DOHH2 (cell line): ENCODE measurements at regions not wholly inside any gene's neighbourhood (a gene's known extent, or its start where the extent isn't known, plus 50 kb on each side); places are given as distances from the start of the nearest gene placed in this dataset.

Source experiments
- H3F3A ChIP-seq: fragments of 200-600 bp; sonication (generic), shearing (Covaris generic); 2 replicates; pipeline ENCODE4 v1.6.0; 2016; ENCODE audit warnings: antibody characterized with exemption, mild to moderate bottlenecking; ENCODE audit not compliant: control insufficient read depth, insufficient read depth
- H3K27ac ChIP-seq: fragments of 200-600 bp; sonication (generic); 2 replicates; pipeline ENCODE4 v1.5.1; 2014; ENCODE audit warnings: low read depth, mild to moderate bottlenecking, low read length, moderate library complexity
- H3K27me3 ChIP-seq: fragments of 200-600 bp; sonication (generic); 2 replicates; pipeline ENCODE4 v1.6.1; 2014; ENCODE audit warnings: mild to moderate bottlenecking, low read length, mixed read lengths; ENCODE audit not compliant: control insufficient read depth
- H3K36me3 ChIP-seq: fragments of 200-600 bp; sonication (generic); 2 replicates; pipeline ENCODE4 v1.6.1; 2014; ENCODE audit warnings: mild to moderate bottlenecking, low read length, moderate library complexity, mixed read lengths; ENCODE audit not compliant: control insufficient read depth
- H3K4me1 ChIP-seq: fragments of 200-600 bp; sonication (generic); 2 replicates; pipeline ENCODE4 v1.6.1; 2014; ENCODE audit warnings: mild to moderate bottlenecking, low read length, mixed read lengths; ENCODE audit not compliant: control insufficient read depth
- H3K4me2 ChIP-seq: fragments of 200-600 bp; sonication (generic); 2 replicates; pipeline ENCODE4 v1.6.0; 2014; ENCODE audit warnings: mild to moderate bottlenecking, low read length, moderate library complexity
- H3K4me3 ChIP-seq: fragments of 200-600 bp; sonication (generic); 2 replicates; pipeline ENCODE4 v1.5.1; 2014; ENCODE audit warnings: mild to moderate bottlenecking, low read length, mixed read lengths
- H3K79me2 ChIP-seq: fragments of 200-600 bp; sonication (generic); 2 replicates; pipeline ENCODE4 v1.6.1; 2014; ENCODE audit warnings: mild to moderate bottlenecking, low read length, mixed read lengths; ENCODE audit not compliant: control insufficient read depth
- H3K9me2 ChIP-seq: fragments of 200-600 bp; sonication (generic); replicated peaks from 2 replicates; pipeline ENCODE4 v1.6.1; 2014; ENCODE audit warnings: mild to moderate bottlenecking, low read length, mixed read lengths; ENCODE audit not compliant: control insufficient read depth
- H3K9me3 ChIP-seq: fragments of 200-600 bp; sonication (generic); 2 replicates; pipeline ENCODE4 v1.6.1; 2014; ENCODE audit warnings: antibody characterized with exemption, low read length, mixed read lengths; ENCODE audit not compliant: control insufficient read depth, insufficient read depth
- H4K20me1 ChIP-seq: fragments of 200-600 bp; sonication (generic); 2 replicates; pipeline ENCODE4 v1.6.0; 2014; ENCODE audit warnings: low read depth, mild to moderate bottlenecking, antibody characterized with exemption, low read length, moderate library complexity; ENCODE audit not compliant: control insufficient read depth, insufficient read depth
- CTCF ChIP-seq: fragments of 200-600 bp; sonication (generic); IDR thresholded peaks from one replicate; pipeline ENCODE4 v1.5.1; 2014; ENCODE audit warnings: antibody characterized with exemption, mild to moderate bottlenecking, low read depth, low read length; ENCODE audit not compliant: poor library complexity, severe bottlenecking
- EZH2phosphoT487 ChIP-seq: fragments of 200-600 bp; sonication (generic); IDR thresholded peaks from 2 replicates; pipeline ENCODE4 v1.6.1; 2017; ENCODE audit warnings: borderline replicate concordance, mild to moderate bottlenecking, antibody characterized with exemption, low read length, moderate library complexity, mixed read lengths

DNA sequence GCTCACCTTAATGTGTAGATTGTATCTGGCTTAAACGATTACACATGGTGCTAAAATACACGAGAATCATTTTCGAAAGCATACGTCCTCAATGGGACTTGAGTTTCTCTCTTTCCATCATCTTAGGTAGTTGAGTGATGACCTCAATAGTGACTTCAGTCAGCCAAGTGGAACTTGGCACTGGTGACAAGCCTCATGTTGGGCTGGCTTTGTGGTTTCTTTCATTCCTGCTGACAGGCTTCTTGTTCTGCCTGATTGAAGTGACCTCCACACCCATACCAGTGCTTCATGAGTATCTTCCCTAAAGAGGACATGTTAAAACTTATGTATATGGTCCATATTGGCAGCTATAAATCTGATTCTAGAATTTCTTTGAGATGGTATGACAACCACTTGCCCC lies 159.1 kb upstream of the WDR1 start:
- H3K4me3 ChIP-seq: no peak overlapping the region
- TF ChIP-seq CTCF: no peak
- no peak for TF ChIP-seq EZH2phosphoT487
- no peaks in the 10 kb centered on the region for H3K79me2 ChIP-seq
- H3K9me2 ChIP-seq: no peaks in the 10 kb centered on the region
- no peak overlapping the region for H3K4me2 ChIP-seq
- no peaks in the 10 kb centered on the region for H3K9me3 ChIP-seq
- no peaks in the 10 kb centered on the region for H3F3A ChIP-seq
- no peaks in the 10 kb centered on the region for H3K36me3 ChIP-seq
- no peaks in the 10 kb centered on the region for H4K20me1 ChIP-seq
- H3K27ac ChIP-seq: no peak overlapping the region
- H3K27me3 ChIP-seq: no peaks in the 10 kb centered on the region; the same call in 1 of the 2 replicates
- no peaks in the 10 kb centered on the region for H3K4me1 ChIP-seq

DNA sequence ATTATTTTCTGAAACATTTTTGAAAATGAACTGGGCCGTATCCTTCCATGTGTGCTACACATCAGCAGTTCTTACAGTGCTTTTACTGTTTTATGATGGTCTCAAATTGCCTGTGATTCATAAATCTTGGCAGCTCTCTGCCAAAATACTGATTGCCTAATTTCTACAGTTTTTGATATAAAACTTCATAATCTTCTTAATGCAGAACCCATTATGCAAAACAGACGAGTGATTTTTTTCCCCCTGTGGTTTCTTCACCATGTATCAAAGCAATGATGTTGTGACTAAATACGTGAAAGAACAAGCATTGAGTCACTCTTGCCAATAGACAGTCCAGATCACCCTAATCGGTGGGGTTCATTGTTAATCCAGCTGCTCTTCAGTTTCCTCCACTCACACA lies 156.4 kb upstream of the WDR1 start:
- Histone ChIP-seq H3K4me1 (no peaks in the 10 kb centered on the region), H3K27me3 (no peaks in the 10 kb centered on the region; the same call in 1 of the 2 replicates), H4K20me1 (no peaks in the 10 kb centered on the region), H3K4me2 (no peak overlapping the region), H3K36me3 (no peaks in the 10 kb centered on the region), H3F3A (no peaks in the 10 kb centered on the region), H3K79me2 (no peaks in the 10 kb centered on the region), H3K9me2 (no peaks in the 10 kb centered on the region), H3K4me3 (no peak overlapping the region), H3K27ac (no peak overlapping the region), H3K9me3 (no peaks in the 10 kb centered on the region)
- TF ChIP-seq EZH2phosphoT487 (no peak), CTCF (no peak)

- TF ChIP-seq EZH2phosphoT487 (no peak), CTCF (no peak)
- H3K4me3 ChIP-seq: no peak overlapping the region
Measured at GRCh38 chr4:10272511-10272910, 155.9 kb upstream of the WDR1 start.

More at GRCh38 chr4:10272511-10272910, 155.9 kb upstream of the WDR1 start:
- no peaks in the 10 kb centered on the region for H3F3A ChIP-seq
- no peaks in the 10 kb centered on the region for H3K9me2 ChIP-seq
- no peaks in the 10 kb centered on the region; the same call in 1 of the 2 replicates for H3K27me3 ChIP-seq
- H3K36me3 ChIP-seq: no peaks in the 10 kb centered on the region
- no peaks in the 10 kb centered on the region for H3K4me1 ChIP-seq
- no peaks in the 10 kb centered on the region for H4K20me1 ChIP-seq
- H3K27ac ChIP-seq: no peak overlapping the region
- H3K9me3 ChIP-seq: no peaks in the 10 kb centered on the region
- H3K79me2 ChIP-seq: no peaks in the 10 kb centered on the region
- no peak overlapping the region for H3K4me2 ChIP-seq
